LNCaP clone FGC (cell line): ENCODE measurements at regions not wholly inside any gene's neighbourhood (a gene's known extent, or its start where the extent isn't known, plus 50 kb on each side); places are given as distances from the start of the nearest gene placed in this dataset.

Source experiments
- DNase-seq: peaks from one replicate; pipeline ENCODE4 v3.0.0-alpha.2; 2011; ENCODE audit warnings: low read depth
- H3K4me3 ChIP-seq: 2 replicates; pipeline ENCODE4 v1.5.1; 2011; ENCODE audit warnings: mild to moderate bottlenecking, low read depth, low read length, control low read depth
- CTCF ChIP-seq: IDR thresholded peaks from 2 replicates; pipeline ENCODE4 v1.5.1; 2012; ENCODE audit warnings: mild to moderate bottlenecking; ENCODE audit not compliant: control insufficient read depth, insufficient read depth; ENCODE audit errors: extremely low read depth

DNA sequence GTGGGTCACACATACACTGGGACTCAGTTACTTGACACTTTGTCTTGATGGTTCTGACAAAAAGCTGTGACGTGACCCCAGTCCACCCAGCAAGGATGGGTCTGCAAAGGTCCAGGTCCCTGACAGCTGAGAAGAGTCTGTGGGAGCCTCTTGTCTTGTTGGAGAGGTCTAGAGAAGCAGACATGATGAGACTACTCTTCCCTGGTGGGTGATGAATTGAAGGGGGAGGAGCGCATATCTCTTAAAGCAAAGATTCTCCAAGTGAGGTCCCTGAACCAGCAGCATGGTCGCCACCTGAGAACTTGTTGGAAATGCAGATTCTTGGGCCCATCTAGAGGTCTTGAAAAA lies 78.5 kb upstream of the MEDAG start:
- no peak for DNase-seq
- H3K4me3 ChIP-seq = no peak overlapping the region
- TF ChIP-seq CTCF = no peak

- no peak for TF ChIP-seq CTCF
- no peak for DNase-seq
- H3K4me3 ChIP-seq = no peak overlapping the region
Measured at GRCh38 chr13:30829145-30829832, 76.8 kb upstream of the MEDAG start.

DNA sequence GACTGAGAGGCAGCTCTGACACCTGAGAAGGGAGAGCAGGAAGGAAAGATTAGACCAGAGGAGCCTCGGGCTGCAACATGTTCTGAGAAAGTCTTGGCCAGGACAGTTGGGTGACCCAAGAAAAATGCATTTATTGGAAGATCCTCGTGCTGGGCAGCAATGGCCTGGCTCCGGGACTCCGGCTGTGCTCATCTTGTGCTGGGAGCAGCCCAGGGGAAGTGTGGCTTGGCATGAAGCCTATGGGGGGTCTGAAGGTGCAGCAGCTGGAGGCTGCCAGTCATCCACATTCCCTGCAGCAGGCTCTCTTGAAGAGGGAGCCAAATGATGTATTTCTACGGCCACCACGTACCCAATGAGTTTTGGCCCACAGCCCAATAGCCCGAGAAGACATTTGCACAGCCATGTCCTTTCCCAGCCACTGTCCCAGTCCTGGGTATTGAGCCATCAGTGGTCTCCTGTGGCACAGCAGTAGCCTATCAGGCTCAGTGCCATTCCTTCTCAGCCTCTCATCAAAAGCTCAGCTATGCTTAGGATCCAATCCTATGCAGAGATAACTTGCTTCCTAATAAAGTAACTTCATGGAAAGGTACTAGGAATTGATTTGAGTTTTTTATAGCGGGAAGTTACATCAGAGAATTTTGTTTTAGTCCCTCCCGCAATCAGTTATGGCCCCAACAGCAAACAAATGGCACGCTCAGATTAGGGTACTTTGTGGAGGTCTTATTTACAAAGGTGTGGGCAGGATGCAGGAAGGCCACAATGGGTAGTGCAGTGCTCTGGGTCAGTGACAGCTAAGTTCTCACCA lies 76.0 kb upstream of the MEDAG start:
- no peak overlapping the region for H3K4me3 ChIP-seq
- no peak for TF ChIP-seq CTCF
- DNase-seq = no peak

GRCh38 chr13:30830638-30830965 lies 75.5 kb upstream of the MEDAG start:
- no peak overlapping the region for H3K4me3 ChIP-seq
- TF ChIP-seq CTCF = no peak
- no peak for DNase-seq

GRCh38 chr13:30831515-30831914 lies 74.6 kb upstream of the MEDAG start:
- H3K4me3 ChIP-seq = no peak overlapping the region
- DNase-seq = no peak
- TF ChIP-seq CTCF = no peak

DNA sequence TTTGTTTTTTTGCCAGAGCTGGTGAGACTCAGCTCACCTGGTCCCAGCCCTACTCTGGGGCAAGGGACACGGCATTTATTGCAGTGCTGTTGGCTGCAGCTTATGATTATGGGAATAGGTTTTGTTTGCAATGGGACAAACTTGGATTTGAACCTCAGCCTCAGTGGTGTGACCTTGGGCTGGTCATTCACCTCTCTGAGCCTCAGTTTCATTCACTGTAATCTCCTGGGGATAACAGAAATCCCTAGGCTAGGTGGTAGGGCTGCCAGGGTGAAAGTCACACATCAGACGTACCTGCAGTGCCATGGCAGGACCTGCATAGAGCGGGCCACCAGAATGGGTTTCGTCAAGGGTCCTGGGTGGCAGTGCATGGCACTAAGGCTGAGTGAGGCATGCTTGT lies 73.7 kb upstream of the MEDAG start:
- no peak overlapping the region for H3K4me3 ChIP-seq
- no peak for DNase-seq
- TF ChIP-seq CTCF = no peak

DNA sequence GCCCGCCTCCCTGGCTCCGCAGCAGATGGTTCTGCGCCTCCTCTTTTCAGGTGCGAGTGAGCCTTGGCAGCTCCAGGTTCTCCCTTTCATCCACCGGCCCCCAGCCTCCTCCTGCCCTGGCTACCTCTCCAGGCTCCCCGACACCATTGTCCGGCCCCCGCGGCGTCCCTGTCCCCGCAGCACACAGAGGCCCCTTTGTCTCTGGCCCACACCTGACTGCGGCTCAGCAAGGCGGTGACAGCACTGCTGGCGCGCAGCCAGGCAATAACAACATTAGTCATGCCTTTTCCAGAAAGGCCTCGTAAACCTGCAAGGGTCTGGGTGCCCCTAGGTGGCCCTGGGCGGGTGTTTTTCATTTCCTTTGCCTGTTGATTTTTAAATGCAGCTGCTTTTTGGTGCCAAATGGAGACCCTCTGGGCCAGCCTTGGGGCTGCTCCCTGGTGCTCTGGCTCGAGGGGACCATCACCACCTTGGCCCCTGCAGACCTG lies 73.2 kb upstream of the MEDAG start:
- DNase-seq = peak; percentile 61
- H3K4me3 ChIP-seq = no peak overlapping the region
- no peak for TF ChIP-seq CTCF
